ENCODE measurements at regions not wholly inside any gene's neighbourhood (a gene's known extent, or its start where the extent isn't known, plus 50 kb on each side); places are given as distances from the start of the nearest gene placed in this dataset.

GRCh38 chr5:117118499-117118898 is 543.9 kb upstream of the SEMA6A start:
- TF ChIP-seq FOXA1 (IDR thresholded peaks at IDR 0.05) (no peak), TARDBP (IDR thresholded peaks at IDR 0.05) (no peak), SP1 (IDR thresholded peaks at IDR 0.05) (no peak), BHLHE40 (IDR thresholded peaks at IDR 0.05; ENCODE audit: borderline replicate concordance) (no peak), LEF1 (IDR thresholded peaks at IDR 0.05; ENCODE audit: borderline replicate concordance) (no peak)
- TF ChIP-seq, protein P1, sequence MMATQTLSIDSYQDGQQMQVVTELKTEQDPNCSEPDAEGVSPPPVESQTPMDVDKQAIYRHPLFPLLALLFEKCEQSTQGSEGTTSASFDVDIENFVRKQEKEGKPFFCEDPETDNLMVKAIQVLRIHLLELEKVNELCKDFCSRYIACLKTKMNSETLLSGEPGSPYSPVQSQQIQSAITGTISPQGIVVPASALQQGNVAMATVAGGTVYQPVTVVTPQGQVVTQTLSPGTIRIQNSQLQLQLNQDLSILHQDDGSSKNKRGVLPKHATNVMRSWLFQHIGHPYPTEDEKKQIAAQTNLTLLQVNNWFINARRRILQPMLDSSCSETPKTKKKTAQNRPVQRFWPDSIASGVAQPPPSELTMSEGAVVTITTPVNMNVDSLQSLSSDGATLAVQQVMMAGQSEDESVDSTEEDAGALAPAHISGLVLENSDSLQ (IDR thresholded peaks at IDR 0.05) = no peak

Data from HEK293T (cell line).